SK-N-SH (cell line): ENCODE measurements at regions not wholly inside any gene's neighbourhood (a gene's known extent, or its start where the extent isn't known, plus 50 kb on each side); places are given as distances from the start of the nearest gene placed in this dataset.

Experiments
- CTCF ChIP-seq: fragments of 200-600 bp; sonication (generic); IDR thresholded peaks from 2 replicates; pipeline ENCODE4 v1.6.1; 2017; ENCODE audit warnings: antibody characterized with exemption, mild to moderate bottlenecking, moderate library complexity
- NRF1 ChIP-seq: IDR thresholded peaks from 2 replicates; pipeline ENCODE4 v1.6.1; 2012; ENCODE audit warnings: low read depth, mild to moderate bottlenecking, low read length
- POLR2AphosphoS5 ChIP-seq: IDR thresholded peaks from 2 replicates; pipeline ENCODE4 v1.6.1; 2012; ENCODE audit warnings: low read depth, low read length
- RAD21 ChIP-seq: IDR thresholded peaks from 2 replicates; pipeline ENCODE4 v1.6.1; 2012; ENCODE audit warnings: mild to moderate bottlenecking, low read length
- RXRA ChIP-seq: IDR thresholded peaks from 2 replicates; pipeline ENCODE4 v1.4.0; 2012; ENCODE audit warnings: low read depth, mild to moderate bottlenecking, borderline replicate concordance
- SMC3 ChIP-seq: IDR thresholded peaks from 2 replicates; pipeline ENCODE4 v1.6.1; 2012; ENCODE audit warnings: low read depth, low read length, improper control_type of control experiment

GRCh38 chr13:50401049-50401505 lies 385.8 kb downstream of the KCNRG start:
- no peak for TF ChIP-seq CTCF
- TF ChIP-seq RAD21 = no peak
- TF ChIP-seq POLR2AphosphoS5 = 0 out of 2 replicates have a peak, but pooled peaks have one; percentile 24
- no peak for TF ChIP-seq NRF1
- no peak for TF ChIP-seq RXRA
- no peak for TF ChIP-seq SMC3
